Type B pancreatic cell (in vitro differentiated cells): ENCODE measurements at regions not wholly inside any gene's neighbourhood (a gene's known extent, or its start where the extent isn't known, plus 50 kb on each side); places are given as distances from the start of the nearest gene placed in this dataset.
A peak's percentile ranks its signal among the peaks of the same experiment; 100 is the strongest.

Experiments used
- DNase-seq: peaks from one replicate; pipeline ENCODE4 v3.0.0; 2021; ENCODE audit warnings: mixed read lengths; ENCODE audit not compliant: unreplicated experiment; ENCODE audit errors: extremely low spot score
- H3K27ac Mint-ChIP-seq: 2 replicates; pipeline ENCODE4 v1.8.0; 2021; ENCODE audit warnings: mild to moderate bottlenecking, mixed read lengths
- H3K27me3 Mint-ChIP-seq: 2 replicates; pipeline ENCODE4 v1.8.0; 2021; ENCODE audit warnings: mixed read lengths
- H3K36me3 Mint-ChIP-seq: 2 replicates; pipeline ENCODE4 v1.8.0; 2021; ENCODE audit warnings: mixed read lengths
- H3K4me1 Mint-ChIP-seq: one replicate; pipeline ENCODE4 v1.8.0; 2021; ENCODE audit warnings: mixed read lengths; ENCODE audit not compliant: unreplicated experiment
- H3K4me3 Mint-ChIP-seq: 2 replicates; pipeline ENCODE4 v1.8.0; 2021; ENCODE audit warnings: mild to moderate bottlenecking, mixed read lengths
- H3K9me3 Mint-ChIP-seq: 2 replicates; pipeline ENCODE4 v1.8.0; 2021; ENCODE audit warnings: mixed read lengths
- TF ChIP-seq, protein P1 (sequence below): fragments of 200-600 bp; sonication (generic); conservative IDR thresholded peaks from 2 replicates; pipeline ENCODE4 v1.5.0; 2021; ENCODE audit warnings: antibody characterized with exemption, mild to moderate bottlenecking

DNA sequence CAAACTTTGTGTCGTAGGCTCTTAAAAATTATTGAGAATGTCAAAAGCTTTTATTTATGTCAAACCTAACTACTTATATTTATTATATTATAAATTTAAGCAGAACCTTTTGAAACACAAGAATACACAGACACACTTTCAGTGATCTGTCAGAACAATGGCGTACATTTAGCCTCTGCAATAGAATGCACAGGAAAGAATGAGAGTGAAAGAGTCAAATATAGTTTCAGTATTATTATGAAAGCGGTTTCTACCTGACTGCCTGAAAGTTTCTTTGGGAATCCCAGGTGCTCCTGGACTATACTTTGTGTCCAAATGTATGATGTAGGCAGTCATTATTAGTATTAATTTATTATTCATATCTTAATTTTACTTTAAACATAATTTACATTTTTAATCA lies 872.0 kb upstream of the AGA start:
- Mint-ChIP-seq H3K4me1 (no peaks in the 10 kb centered on the region), H3K36me3 (no peaks in the 10 kb centered on the region), H3K27me3 (no peaks in the 10 kb centered on the region), H3K9me3 (no peaks in the 10 kb centered on the region), H3K27ac (no peak overlapping the region), H3K4me3 (no peak overlapping the region)
- TF ChIP-seq, protein P1, sequence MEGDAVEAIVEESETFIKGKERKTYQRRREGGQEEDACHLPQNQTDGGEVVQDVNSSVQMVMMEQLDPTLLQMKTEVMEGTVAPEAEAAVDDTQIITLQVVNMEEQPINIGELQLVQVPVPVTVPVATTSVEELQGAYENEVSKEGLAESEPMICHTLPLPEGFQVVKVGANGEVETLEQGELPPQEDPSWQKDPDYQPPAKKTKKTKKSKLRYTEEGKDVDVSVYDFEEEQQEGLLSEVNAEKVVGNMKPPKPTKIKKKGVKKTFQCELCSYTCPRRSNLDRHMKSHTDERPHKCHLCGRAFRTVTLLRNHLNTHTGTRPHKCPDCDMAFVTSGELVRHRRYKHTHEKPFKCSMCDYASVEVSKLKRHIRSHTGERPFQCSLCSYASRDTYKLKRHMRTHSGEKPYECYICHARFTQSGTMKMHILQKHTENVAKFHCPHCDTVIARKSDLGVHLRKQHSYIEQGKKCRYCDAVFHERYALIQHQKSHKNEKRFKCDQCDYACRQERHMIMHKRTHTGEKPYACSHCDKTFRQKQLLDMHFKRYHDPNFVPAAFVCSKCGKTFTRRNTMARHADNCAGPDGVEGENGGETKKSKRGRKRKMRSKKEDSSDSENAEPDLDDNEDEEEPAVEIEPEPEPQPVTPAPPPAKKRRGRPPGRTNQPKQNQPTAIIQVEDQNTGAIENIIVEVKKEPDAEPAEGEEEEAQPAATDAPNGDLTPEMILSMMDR = no peak
- no peak for DNase-seq

DNA sequence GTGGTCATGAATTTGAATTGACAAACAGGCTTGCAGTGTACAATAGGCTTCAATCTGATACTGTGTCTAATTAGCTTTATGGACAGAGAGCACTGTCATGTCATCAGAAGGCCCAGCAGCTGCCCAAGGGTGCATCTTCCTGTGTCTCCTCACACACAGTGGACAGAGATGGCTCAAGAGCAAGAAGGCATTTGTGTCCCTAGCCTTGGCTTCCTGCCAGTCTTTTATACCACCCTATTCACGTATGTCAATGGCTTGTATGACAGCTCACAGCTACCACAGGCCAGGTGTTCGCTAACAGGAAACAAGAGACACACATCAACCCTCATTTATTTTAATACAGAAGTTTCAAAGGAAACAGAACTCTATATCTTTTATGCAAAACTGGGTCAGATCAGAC lies 874.0 kb upstream of the AGA start:
- no peaks in the 10 kb centered on the region for H3K4me1 Mint-ChIP-seq

DNA sequence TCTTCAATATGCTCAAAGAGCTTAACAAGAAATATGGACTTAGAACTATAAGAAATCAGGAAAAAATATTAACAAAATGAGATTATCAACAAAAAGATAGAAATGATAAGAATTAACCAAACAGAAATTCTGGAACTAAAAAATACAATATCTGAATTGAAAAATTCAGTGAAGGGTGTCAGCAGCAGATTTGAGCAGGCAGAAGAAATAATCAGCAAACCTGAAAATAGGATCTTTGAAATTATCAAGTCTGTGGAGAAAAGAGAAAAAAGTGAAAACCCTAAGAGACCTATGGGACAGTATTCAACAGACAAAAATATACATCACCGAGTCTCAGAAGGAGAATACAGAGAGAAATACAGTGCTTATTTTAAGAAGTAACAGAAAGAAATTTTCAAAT lies 877.8 kb upstream of the AGA start:
- Mint-ChIP-seq H3K36me3 (no peaks in the 10 kb centered on the region), H3K4me1 (no peaks in the 10 kb centered on the region), H3K27ac (no peak overlapping the region), H3K4me3 (no peak overlapping the region), H3K27me3 (no peaks in the 10 kb centered on the region), H3K9me3 (peaks cover 9% of the 10 kb centered on the region)
- TF ChIP-seq, protein P1 = no peak
- no peak for DNase-seq

More for the DNA sequence above, 874.0 kb upstream of the AGA start:
- DNase-seq = no peak
- peaks cover 2% of the 10 kb centered on the region for H3K9me3 Mint-ChIP-seq
- TF ChIP-seq, protein P1 = no peak
- H3K36me3 Mint-ChIP-seq = no peaks in the 10 kb centered on the region
- no peaks in the 10 kb centered on the region for H3K27me3 Mint-ChIP-seq
- no peak overlapping the region for H3K4me3 Mint-ChIP-seq
- no peak overlapping the region for H3K27ac Mint-ChIP-seq

DNA sequence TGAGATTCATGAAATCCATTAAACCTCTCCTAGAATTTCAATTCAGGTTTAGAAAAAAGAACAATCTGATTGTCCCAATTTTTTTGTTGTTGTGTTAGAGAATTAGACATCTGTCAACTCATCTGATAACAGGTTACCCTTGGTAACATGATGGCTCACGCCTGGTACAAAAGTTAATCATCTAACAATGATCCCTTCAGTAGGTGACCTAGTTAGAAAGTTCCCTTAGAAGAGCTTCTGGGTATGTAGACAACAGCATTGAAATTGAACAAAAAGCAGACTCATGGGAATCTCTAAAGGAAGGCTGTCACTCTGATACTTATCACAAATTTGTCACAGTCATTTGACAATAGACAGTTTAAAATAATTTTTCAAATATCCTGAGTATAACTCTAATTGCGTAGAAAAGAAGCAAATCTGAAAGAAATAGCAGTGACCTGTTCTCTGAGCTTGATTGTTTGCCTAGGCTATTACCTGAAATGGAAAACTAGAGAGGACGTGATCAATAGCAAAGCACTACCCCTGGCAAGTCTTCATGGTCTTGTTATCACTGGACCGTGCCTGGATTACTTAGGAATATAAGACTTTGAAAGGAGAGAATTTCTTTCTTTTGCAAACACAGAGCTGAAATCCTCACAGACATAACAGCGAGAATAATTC lies 880.4 kb upstream of the AGA start:
- H3K36me3 Mint-ChIP-seq = no peaks in the 10 kb centered on the region

DNA sequence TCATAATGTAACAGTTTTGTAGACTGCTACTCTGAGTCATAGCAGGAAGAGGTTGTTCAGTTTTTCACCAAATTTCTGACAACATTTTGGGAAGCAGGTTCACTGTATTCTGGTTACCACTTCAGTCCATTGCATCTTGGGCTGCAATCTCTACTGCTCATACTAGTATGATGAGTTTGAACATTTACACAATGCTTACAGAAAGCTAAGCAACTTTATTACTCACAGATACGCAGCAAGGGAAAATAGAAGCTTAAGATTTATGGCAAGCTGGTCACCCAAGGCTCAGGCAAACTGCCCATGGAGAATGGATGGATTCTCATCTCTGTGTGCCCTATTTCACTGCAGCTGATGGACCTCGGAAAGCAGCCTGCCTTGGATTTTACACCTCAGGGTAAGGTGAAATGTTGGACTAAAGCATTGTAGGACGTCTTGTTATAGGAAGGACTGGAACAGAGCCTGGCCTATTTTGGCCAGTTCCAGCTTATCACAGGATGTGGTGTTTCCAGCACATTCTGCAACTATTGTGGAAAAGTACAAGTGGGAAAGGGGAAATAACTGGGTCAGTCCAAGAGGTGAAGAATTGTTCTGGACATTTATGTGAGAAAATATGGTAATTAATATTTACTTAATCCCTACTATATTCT lies 887.1 kb upstream of the AGA start:
- TF ChIP-seq, protein P1 = no peak
- Mint-ChIP-seq H3K27me3 (no peaks in the 10 kb centered on the region), H3K36me3 (no peaks in the 10 kb centered on the region)

More for the DNA sequence above, 880.4 kb upstream of the AGA start:
- no peak for DNase-seq
- TF ChIP-seq, protein P1 = no peak
- Mint-ChIP-seq H3K27ac (peak overlapping the region; percentile 50), H3K4me1 (no peaks in the 10 kb centered on the region), H3K9me3 (peaks cover 9% of the 10 kb centered on the region), H3K27me3 (no peaks in the 10 kb centered on the region), H3K4me3 (peak overlapping the region; percentile 47)

More for the DNA sequence above, 887.1 kb upstream of the AGA start:
- no peaks in the 10 kb centered on the region for H3K4me1 Mint-ChIP-seq
- no peak overlapping the region for H3K27ac Mint-ChIP-seq
- no peak overlapping the region for H3K4me3 Mint-ChIP-seq
- no peak for DNase-seq
- H3K9me3 Mint-ChIP-seq = no peaks in the 10 kb centered on the region
